Choroid plexus epithelial cell (primary cell): ENCODE measurements at regions not wholly inside any gene's neighbourhood (a gene's known extent, or its start where the extent isn't known, plus 50 kb on each side); places are given as distances from the start of the nearest gene placed in this dataset.

ENCODE experiments used
- DNase-seq: peaks from one replicate; pipeline ENCODE4 v3.0.0-alpha.2; 2010; ENCODE audit warnings: low read depth
- H3K4me3 ChIP-seq: 2 replicates; pipeline ENCODE4 v1.5.1; 2011; ENCODE audit warnings: low read depth, mild to moderate bottlenecking, control low read depth, low read length, moderate library complexity
- CTCF ChIP-seq: conservative IDR thresholded peaks from 2 replicates; pipeline ENCODE4 v1.5.1; 2011; ENCODE audit warnings: low read depth, mild to moderate bottlenecking, control low read depth, inconsistent platforms, low read length, moderate library complexity

- DNase-seq: no peak
- no peak for TF ChIP-seq CTCF
- H3K4me3 ChIP-seq: peak overlapping the region; percentile 84
Measured at GRCh38 chr13:50078895-50079654, 63.8 kb downstream of the KCNRG start.

DNA sequence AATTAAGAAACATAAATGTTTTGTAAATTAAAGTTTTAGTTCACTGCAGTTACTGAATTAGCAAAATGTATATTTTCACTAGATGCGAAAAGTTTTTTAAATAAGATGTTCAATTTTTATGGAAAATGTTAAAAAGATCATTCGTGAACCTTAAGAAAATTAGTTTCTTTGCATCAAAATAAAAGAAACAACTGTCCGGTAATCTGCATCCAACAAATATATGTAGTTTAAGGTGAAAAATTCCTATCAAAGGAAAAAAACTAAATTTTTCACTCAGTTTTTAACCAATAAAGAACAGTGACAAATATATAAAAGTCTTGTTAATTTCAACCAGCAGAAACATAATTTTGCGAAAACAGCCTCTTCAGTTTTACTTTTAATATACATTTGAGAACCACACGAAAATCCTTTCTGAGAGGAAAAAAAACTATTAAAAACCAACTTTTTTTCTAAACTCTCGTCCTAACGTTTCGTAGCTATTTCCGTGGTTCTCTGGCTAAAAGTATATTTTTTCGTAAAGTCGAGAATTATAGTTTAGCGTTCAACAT, 64.5 kb downstream of the KCNRG start:
- H3K4me3 ChIP-seq: peak overlapping the region; percentile 84
- no peak for DNase-seq
- TF ChIP-seq CTCF: no peak

GRCh38 chr13:50080203-50080910, 65.1 kb downstream of the KCNRG start:
- TF ChIP-seq CTCF: no peak
- peak overlapping the region; percentile 84 for H3K4me3 ChIP-seq
- DNase-seq: peak; percentile 59

DNA sequence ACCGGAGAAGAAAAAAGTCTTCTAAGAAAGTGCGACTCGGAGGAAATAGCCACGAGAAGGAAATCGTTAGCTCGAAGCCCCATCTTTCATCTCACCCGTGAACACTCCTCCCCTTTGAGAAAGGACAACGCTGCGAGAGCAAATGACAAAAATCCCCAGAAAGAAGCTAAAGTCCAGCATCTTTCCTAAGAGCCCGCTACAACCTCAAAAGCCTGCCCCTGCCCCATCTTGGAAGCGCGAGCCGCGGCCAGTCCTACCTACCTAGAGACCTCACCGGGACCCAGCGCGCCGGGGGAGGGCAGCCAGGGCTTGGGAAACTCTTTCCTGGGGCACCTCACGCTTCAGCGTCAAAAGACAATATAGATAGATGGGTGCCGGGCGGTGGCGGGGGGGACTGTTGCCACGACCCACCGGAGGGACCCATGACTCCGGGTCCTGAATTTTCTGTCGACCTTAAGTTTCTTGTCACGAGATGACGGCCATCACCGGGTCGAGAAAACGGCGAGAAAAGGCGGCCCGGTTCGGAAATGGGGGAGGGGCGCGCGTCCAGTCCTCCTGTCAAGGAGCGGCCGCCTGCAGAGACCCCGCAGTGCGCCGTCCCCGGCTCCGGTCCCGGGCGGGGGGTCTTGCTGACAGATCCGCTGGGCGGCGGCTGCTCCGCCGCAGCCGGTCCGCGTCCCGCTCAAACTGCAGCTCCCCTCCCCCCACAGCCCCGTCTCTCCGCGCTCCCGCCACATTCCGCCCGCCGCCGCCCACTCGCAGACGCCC, 65.9 kb downstream of the KCNRG start:
- peak; percentile 39 for DNase-seq
- TF ChIP-seq CTCF: no peak
- H3K4me3 ChIP-seq: peak overlapping the region; percentile 84

GRCh38 chr13:50081679-50082425, 66.6 kb downstream of the KCNRG start:
- DNase-seq: peak; percentile 99
- TF ChIP-seq CTCF: peak; percentile 34
- H3K4me3 ChIP-seq: peak overlapping the region; percentile 84

DNA sequence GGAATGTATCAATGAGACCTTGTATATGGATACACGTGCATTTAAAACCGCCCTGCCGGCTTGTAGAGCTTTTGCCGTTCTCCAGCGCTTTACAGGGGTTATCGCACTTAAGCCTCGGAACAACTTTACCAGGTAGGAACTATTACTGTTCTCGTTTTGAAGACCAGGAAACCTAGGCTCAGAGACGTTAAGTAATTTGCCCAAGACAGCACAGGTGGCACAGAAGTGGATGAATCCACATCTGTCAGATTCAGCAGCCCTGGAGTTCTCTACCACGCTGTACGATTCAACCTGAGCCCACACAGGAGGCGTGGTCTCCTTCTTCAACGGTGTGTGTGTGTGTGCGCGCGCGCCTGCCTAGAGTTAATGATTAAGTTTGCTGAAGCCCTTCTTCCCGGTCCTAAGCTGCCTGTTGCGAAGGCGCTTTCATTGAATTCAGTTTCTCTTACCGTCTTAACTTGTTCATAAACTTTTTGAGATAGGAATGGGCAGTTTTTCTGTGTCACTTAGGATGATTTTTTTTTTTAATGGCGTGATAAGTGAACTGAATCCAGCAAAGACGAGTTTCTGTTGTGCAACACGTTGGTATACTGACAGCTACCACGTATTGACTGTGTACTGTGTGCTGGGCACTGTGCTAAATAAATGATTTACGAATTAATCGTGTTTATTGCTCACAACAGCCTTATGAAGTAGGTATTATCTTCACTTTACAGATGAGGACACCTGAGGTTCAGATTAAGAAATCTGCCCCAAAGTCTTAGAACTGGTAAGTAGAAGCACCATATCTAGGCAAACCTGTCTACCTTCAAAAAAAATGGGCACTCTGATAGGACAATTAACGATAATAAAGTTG, 67.4 kb downstream of the KCNRG start:
- H3K4me3 ChIP-seq: peak overlapping the region; percentile 70
- DNase-seq: peak; percentile 82
- no peak for TF ChIP-seq CTCF
